ENCODE measurements at regions not wholly inside any gene's neighbourhood (a gene's known extent, or its start where the extent isn't known, plus 50 kb on each side); places are given as distances from the start of the nearest gene placed in this dataset.

DNA sequence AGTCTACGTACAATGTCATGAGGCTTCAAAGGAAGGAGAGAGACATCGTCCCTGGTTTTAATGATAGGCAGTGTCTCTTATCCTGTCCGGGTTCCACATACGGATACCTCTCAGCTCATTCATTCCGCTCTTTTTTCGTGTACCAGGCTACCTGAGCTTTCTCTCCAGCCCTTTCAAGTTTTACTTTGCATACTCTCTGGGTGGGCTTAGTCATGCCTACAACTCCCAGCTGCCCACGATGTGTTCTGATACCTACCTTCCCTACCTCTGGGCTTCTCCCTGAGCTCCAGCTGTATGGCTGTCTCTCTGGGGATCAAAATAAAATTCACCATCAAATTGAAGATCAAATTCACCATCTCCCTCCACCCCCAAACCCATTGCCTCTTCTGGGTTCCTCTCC is 354.0 kb upstream of the EEF2KMT start:
- TF ChIP-seq CTCF (conservative IDR thresholded peaks at IDR 0.05; ENCODE audit: low read length) = no peak
- TF ChIP-seq EZH2phosphoT487 (IDR thresholded peaks at IDR 0.05; ENCODE audit: borderline replicate concordance, low read depth, low read length) = no peak
